GM20000 (cell line): ENCODE measurements at regions not wholly inside any gene's neighbourhood (a gene's known extent, or its start where the extent isn't known, plus 50 kb on each side); places are given as distances from the start of the nearest gene placed in this dataset.
"Not testable (repeated sequence)": the region's sequence is repeated elsewhere in the genome, so short reads cannot be mapped to it uniquely, and the experiment has no call there.

Experiments used
- DNase-seq: peaks from one replicate; pipeline ENCODE4 v3.0.0; 2012; ENCODE audit warnings: low spot score
- CTCF ChIP-seq: IDR thresholded peaks from 2 replicates; pipeline ENCODE4 v1.5.1; 2012; ENCODE audit warnings: mild to moderate bottlenecking, control low read depth; ENCODE audit errors: extremely low read depth, missing control alignments

DNA sequence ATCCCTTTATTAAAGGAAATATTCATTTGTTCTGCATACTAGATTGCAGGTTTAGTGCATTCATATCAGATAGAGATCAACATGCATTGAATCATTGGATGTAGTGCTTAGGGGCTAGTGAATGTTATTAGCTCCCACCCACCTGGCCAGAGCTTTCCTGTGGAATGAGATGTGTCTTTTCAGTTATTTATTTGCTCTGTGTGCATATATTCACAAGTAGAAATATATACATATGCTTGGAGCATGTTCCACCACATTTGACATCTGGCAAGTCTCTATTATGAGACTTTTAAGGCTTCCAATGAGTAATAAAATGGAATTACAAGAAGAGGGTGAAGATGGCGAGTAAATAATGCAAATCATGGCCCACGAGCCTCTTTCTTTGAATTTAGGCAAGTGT is 180.0 kb upstream of the LMO3 start:
- DNase-seq = no peak
- no peak for TF ChIP-seq CTCF

DNA sequence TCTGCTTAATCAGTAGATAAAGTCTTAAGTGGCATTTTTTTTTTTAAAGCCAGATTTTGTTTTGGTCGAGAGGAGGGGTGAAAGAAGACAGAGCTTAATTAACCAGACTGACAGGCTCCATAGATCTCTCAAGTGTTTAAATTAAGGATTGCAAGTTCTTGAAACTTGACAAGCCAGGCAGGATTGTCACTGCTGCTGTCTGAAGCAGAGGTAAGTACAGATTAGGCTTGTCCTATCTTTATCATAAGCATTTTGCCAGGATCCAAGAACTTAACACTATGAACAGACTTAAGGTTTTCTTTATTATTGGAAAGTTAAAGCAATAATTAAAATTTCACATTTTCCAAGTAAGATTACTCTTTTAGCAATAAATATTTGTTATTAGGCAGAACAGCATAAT is 179.6 kb upstream of the LMO3 start:
- no peak for DNase-seq
- TF ChIP-seq CTCF = no peak

DNA sequence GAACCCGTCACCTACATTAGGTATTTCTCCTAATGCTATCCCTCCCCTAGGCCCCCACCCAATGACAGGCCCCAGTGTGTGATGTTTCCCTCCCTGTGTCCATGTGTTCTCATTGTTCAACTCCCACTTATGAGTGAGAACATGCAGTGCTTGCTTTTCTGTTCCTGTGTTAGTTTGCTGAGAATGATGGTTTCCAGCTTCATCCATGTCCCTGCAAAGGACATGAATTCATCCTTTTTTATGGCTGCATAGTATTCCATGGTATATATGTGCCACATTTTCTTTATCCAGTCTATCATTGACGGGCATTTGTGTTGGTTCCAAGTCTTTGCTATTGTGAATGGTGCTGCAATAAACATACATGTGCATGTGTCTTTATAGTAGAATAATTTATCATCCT is 163.2 kb upstream of the LMO3 start:
- DNase-seq = not testable (repeated sequence)

DNA sequence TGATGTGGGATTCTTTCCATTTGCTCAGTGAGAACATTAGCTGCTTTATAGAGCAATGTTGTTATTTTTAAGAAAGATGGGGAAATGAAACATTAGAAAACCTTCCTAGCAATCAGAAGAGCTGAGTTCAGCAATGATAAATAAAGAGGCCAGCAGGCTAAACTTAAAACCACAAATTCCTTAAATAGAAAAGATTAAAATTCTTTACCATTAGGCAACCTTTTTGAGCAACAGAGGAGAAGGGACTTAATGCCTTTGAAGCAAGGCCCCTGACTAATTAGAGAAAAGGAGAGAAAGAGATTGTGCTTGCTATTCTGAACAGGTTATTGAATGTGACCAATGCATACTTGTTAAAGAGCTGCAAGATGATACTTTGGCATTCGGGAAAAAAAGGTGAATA is 160.8 kb upstream of the LMO3 start:
- TF ChIP-seq CTCF = no peak
- DNase-seq = no peak

- no peak for TF ChIP-seq CTCF
- no peak for DNase-seq
Measured at GRCh38 chr12:16763901-16764300, 157.9 kb upstream of the LMO3 start.

- DNase-seq = no peak
Measured at GRCh38 chr12:16756833-16757555, 151.0 kb upstream of the LMO3 start.

GRCh38 chr12:16730772-16731171 is 124.8 kb upstream of the LMO3 start:
- DNase-seq = no peak
- no peak for TF ChIP-seq CTCF

More at GRCh38 chr12:16756833-16757555, 151.0 kb upstream of the LMO3 start:
- no peak for TF ChIP-seq CTCF

DNA sequence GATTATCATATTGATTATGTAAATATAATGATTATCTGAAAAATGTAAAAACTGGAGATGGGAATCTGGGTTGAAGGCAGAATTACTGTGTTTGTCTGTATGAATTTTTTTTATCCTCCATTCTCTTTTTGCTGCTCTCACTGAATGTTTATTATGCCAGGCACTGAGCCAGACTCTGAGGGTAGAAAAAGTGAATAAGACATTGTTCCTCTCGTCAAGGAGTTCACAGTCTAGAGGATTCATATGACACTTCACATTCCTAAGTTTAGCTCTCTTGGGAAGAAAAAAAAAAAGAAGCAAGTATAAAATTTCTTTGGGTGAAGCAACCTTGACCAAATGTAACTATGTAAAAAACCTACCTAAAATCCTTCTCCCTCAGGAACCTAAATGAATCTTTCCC is 120.9 kb upstream of the LMO3 start:
- DNase-seq = no peak
- TF ChIP-seq CTCF = no peak
